ENCODE measurements at regions not wholly inside any gene's neighbourhood (a gene's known extent, or its start where the extent isn't known, plus 50 kb on each side); places are given as distances from the start of the nearest gene placed in this dataset.

DNA sequence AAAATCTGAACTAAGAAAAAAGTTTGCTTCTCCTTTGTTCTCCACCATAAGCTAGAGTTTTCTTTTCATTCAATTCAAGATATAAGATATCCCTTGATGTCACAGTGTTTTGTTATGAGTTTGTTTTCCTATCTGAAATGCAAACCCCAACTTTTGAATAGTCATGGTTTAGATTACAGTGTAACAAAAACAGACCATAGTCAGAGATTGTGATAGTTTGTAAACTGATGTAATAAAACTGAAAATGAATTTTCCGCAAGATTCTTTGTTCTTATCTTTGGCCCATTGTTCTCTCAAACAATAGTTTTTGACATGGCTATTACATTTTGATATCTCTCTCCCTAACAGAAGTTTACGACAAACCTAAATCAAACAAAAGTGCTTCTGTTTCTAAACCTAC is 121.7 kb upstream of the GADL1 start:
- TF ChIP-seq, protein P1, sequence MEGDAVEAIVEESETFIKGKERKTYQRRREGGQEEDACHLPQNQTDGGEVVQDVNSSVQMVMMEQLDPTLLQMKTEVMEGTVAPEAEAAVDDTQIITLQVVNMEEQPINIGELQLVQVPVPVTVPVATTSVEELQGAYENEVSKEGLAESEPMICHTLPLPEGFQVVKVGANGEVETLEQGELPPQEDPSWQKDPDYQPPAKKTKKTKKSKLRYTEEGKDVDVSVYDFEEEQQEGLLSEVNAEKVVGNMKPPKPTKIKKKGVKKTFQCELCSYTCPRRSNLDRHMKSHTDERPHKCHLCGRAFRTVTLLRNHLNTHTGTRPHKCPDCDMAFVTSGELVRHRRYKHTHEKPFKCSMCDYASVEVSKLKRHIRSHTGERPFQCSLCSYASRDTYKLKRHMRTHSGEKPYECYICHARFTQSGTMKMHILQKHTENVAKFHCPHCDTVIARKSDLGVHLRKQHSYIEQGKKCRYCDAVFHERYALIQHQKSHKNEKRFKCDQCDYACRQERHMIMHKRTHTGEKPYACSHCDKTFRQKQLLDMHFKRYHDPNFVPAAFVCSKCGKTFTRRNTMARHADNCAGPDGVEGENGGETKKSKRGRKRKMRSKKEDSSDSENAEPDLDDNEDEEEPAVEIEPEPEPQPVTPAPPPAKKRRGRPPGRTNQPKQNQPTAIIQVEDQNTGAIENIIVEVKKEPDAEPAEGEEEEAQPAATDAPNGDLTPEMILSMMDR (IDR thresholded peaks at IDR 0.05): no peak
- TF ChIP-seq POLR2A (IDR thresholded peaks at IDR 0.05): no peak

Measured in esophagus squamous epithelium (tissue), 4 donors.